H9 (cell line): ENCODE measurements at regions not wholly inside any gene's neighbourhood (a gene's known extent, or its start where the extent isn't known, plus 50 kb on each side); places are given as distances from the start of the nearest gene placed in this dataset.
A peak's percentile ranks its signal among the peaks of the same experiment; 100 is the strongest.

Experiments used
- DNase-seq: peaks from one replicate; pipeline ENCODE4 v3.0.0-alpha.2; 2017
- H2AFZ ChIP-seq: one replicate; pipeline ENCODE4 v1.6.1; 2013; ENCODE audit warnings: mild to moderate bottlenecking, low read length, control low read depth, moderate library complexity
- H2AK5ac ChIP-seq: 2 replicates; pipeline ENCODE4 v1.6.1; 2013; ENCODE audit warnings: low read length, control low read depth, mixed read lengths; ENCODE audit not compliant: insufficient read length
- H2BK120ac ChIP-seq: one replicate; pipeline ENCODE4 v1.6.1; 2013; ENCODE audit warnings: low read depth, mild to moderate bottlenecking, low read length, control low read depth, inconsistent platforms; ENCODE audit not compliant: poor library complexity, severe bottlenecking
- H2BK12ac ChIP-seq: 2 replicates; pipeline ENCODE4 v1.6.1; 2013; ENCODE audit warnings: low read length, control low read depth, mixed read lengths, low read depth; ENCODE audit not compliant: insufficient read length
- H2BK15ac ChIP-seq: 2 replicates; pipeline ENCODE4 v1.6.1; 2013; ENCODE audit warnings: low read depth, low read length, control low read depth
- H2BK20ac ChIP-seq: one replicate; pipeline ENCODE4 v1.6.1; 2013; ENCODE audit warnings: low read depth, mild to moderate bottlenecking, low read length, control low read depth, inconsistent platforms; ENCODE audit not compliant: poor library complexity, severe bottlenecking
- H2BK5ac ChIP-seq: 2 replicates; pipeline ENCODE4 v1.6.1; 2013; ENCODE audit warnings: low read length, control low read depth, mixed read lengths; ENCODE audit not compliant: insufficient read length
- H3K14ac ChIP-seq: 2 replicates; pipeline ENCODE4 v1.6.1; 2013; ENCODE audit warnings: low read length, control low read depth; ENCODE audit not compliant: insufficient read depth
- H3K18ac ChIP-seq: 2 replicates; pipeline ENCODE4 v1.6.1; 2013; ENCODE audit warnings: low read depth, mild to moderate bottlenecking, mixed read lengths, low read length, control low read depth; ENCODE audit not compliant: insufficient read length
- H3K23ac ChIP-seq: 2 replicates; pipeline ENCODE4 v1.6.1; 2013; ENCODE audit warnings: low read length, control low read depth, mixed read lengths, low read depth; ENCODE audit not compliant: insufficient read length
- H3K23me2 ChIP-seq: 2 replicates; pipeline ENCODE4 v1.6.1; 2013; ENCODE audit warnings: low read depth, mild to moderate bottlenecking, mixed read lengths, low read length, control low read depth; ENCODE audit not compliant: insufficient read length, poor library complexity, severe bottlenecking
- H3K27ac ChIP-seq: 2 replicates; pipeline ENCODE4 v1.5.1; 2013; ENCODE audit warnings: low read length, control low read depth, mixed read lengths, low read depth; ENCODE audit not compliant: insufficient read length
- H3K27me3 ChIP-seq: 2 replicates; pipeline ENCODE4 v1.6.1; 2013; ENCODE audit warnings: low read length, control low read depth, inconsistent platforms; ENCODE audit not compliant: insufficient read depth
- H3K4ac ChIP-seq: 2 replicates; pipeline ENCODE4 v1.6.1; 2013; ENCODE audit warnings: low read depth, mild to moderate bottlenecking, control low read depth, inconsistent platforms, low read length, moderate library complexity
- H3K4me1 ChIP-seq: 2 replicates; pipeline ENCODE4 v1.6.1; 2013; ENCODE audit warnings: low read length, control low read depth, inconsistent platforms; ENCODE audit not compliant: insufficient read depth
- H3K4me2 ChIP-seq: 2 replicates; pipeline ENCODE4 v1.6.1; 2013; ENCODE audit warnings: low read length, control low read depth, mixed read lengths; ENCODE audit not compliant: insufficient read length, insufficient read depth
- H3K56ac ChIP-seq: 2 replicates; pipeline ENCODE4 v1.6.1; 2013; ENCODE audit warnings: low read depth, mild to moderate bottlenecking, mixed read lengths, low read length, control low read depth; ENCODE audit not compliant: insufficient read length
- H3K79me1 ChIP-seq: 2 replicates; pipeline ENCODE4 v1.6.1; 2013; ENCODE audit warnings: low read depth, mild to moderate bottlenecking, moderate library complexity, low read length, control low read depth, inconsistent platforms; ENCODE audit not compliant: insufficient read depth, poor library complexity, severe bottlenecking
- H3K79me2 ChIP-seq: 2 replicates; pipeline ENCODE4 v1.6.1; 2013; ENCODE audit warnings: low read length, control low read depth, inconsistent platforms; ENCODE audit not compliant: insufficient read depth
- H3K9ac ChIP-seq: 2 replicates; pipeline ENCODE4 v1.6.1; 2013; ENCODE audit warnings: low read length, control low read depth, mixed read lengths; ENCODE audit not compliant: insufficient read length; ENCODE audit errors: extremely low read depth
- H3K9me3 ChIP-seq: one replicate; pipeline ENCODE4 v1.6.1; 2013; ENCODE audit warnings: low read depth, low read length, inconsistent platforms; ENCODE audit not compliant: control insufficient read depth
- H3T11ph ChIP-seq: one replicate; pipeline ENCODE4 v1.6.1; 2013; ENCODE audit warnings: mild to moderate bottlenecking, low read length, control low read depth, inconsistent platforms
- H4K20me1 ChIP-seq: one replicate; pipeline ENCODE4 v1.6.1; 2013; ENCODE audit not compliant: control insufficient read depth, insufficient read length, insufficient read depth
- H4K5ac ChIP-seq: 2 replicates; pipeline ENCODE4 v1.6.1; 2013; ENCODE audit warnings: low read depth, mild to moderate bottlenecking, mixed read lengths, low read length, control low read depth; ENCODE audit not compliant: insufficient read length
- H4K8ac ChIP-seq: replicated peaks from 2 replicates; pipeline ENCODE4 v1.6.1; 2013; ENCODE audit warnings: low read length, control low read depth, mixed read lengths, low read depth; ENCODE audit not compliant: insufficient read length
- H4K91ac ChIP-seq: 2 replicates; pipeline ENCODE4 v1.6.1; 2013; ENCODE audit warnings: low read depth, mild to moderate bottlenecking, moderate library complexity, mixed read lengths, low read length, control low read depth; ENCODE audit not compliant: insufficient read length
- H3K27ac Mint-ChIP-seq, 3 experiments: 2 replicates in 2 of 3; 3 replicates in 1 of 3; pipeline ENCODE4 v1.8.0; 2020 to 2021; ENCODE audit warnings: mixed read lengths in 3 of 3, mild to moderate bottlenecking in 1 of 3, moderate library complexity in 1 of 3
- H3K27me3 Mint-ChIP-seq: 2 replicates; pipeline ENCODE4 v1.8.0; 2021; ENCODE audit warnings: low read depth, mild to moderate bottlenecking, moderate library complexity, mixed read lengths
- H3K36me3 Mint-ChIP-seq, 3 experiments: 2 replicates in 2 of 3; 3 replicates in 1 of 3; pipeline ENCODE4 v1.8.0; 2020 to 2021; ENCODE audit warnings: low read depth in 3 of 3, mixed read lengths in 3 of 3; ENCODE audit not compliant: insufficient read depth in 1 of 3
- H3K4me1 Mint-ChIP-seq, 2 experiments: 2 replicates each; pipeline ENCODE4 v1.8.0; 2020; ENCODE audit warnings: mixed read lengths in 2 of 2
- H3K4me3 Mint-ChIP-seq, 2 experiments: 2 replicates in 1 of 2; 3 replicates in 1 of 2; pipeline ENCODE4 v1.8.0; 2020 to 2021; ENCODE audit warnings: mild to moderate bottlenecking in 2 of 2, mixed read lengths in 2 of 2, moderate library complexity in 1 of 2
- H3K9me3 Mint-ChIP-seq, 2 experiments: 2 replicates in 1 of 2; 3 replicates in 1 of 2; pipeline ENCODE4 v1.8.0; 2020; ENCODE audit warnings: mild to moderate bottlenecking in 2 of 2, mixed read lengths in 2 of 2, moderate library complexity in 1 of 2
- CTCF ChIP-seq: fragments of 200-600 bp; sonication (generic); conservative IDR thresholded peaks from 3 replicates; pipeline ENCODE4 v1.8.0; 2021; ENCODE audit warnings: antibody characterized with exemption, mild to moderate bottlenecking
- WGBS: extraction: QIAGEN DNeasy Blood & Tissue Kit; methylation state at CpG from one replicate; pipeline ENCODE4 v1.1.7; 2013; ENCODE audit warnings: missing lambda C conversion rate, low lambda C conversion rate, mixed read lengths; ENCODE audit not compliant: insufficient read length; ENCODE audit errors: extremely low coverage; 5-methylcytosine and 5-hydroxymethylcytosine counted together

GRCh38 chr17:69871318-69871717 lies 203.7 kb upstream of the KCNJ16 start:
- H3K14ac ChIP-seq, result no peak overlapping the region
- H4K91ac ChIP-seq, result no peak overlapping the region
- Mint-ChIP-seq H3K4me3 (no peak overlapping the region), H3K9me3 (peaks cover 1 to 3% of the 10 kb centered on the region in 2 experiments; a peak in 1 of 5 replicates), H3K27me3 (no peaks in the 10 kb centered on the region), H3K27ac (peak overlapping the region in 1 of 3 experiments; percentile 64; a peak in 3 of 7 replicates), H3K4me1 (peaks cover 28 to 36% of the 10 kb centered on the region in 2 experiments), H3K36me3 (peaks cover 1 to 4% (median 1%) of the 10 kb centered on the region in 3 experiments; a peak in 3 of 7 replicates)
- no peak overlapping the region for H3K56ac ChIP-seq
- no peaks in the 10 kb centered on the region for H3K9me3 ChIP-seq
- H3K79me1 ChIP-seq, result no peaks in the 10 kb centered on the region
- H4K8ac ChIP-seq, result no peak overlapping the region
- no peak overlapping the region for H3K18ac ChIP-seq
- no peak overlapping the region for H3T11ph ChIP-seq
- TF ChIP-seq CTCF, result no peak
- H2AFZ ChIP-seq, result no peak overlapping the region
- DNase-seq, result no peak
- no CpG with 5 or more reads among the region's 3 CpGs for WGBS
- no peak overlapping the region for H3K4ac ChIP-seq
- H2BK12ac ChIP-seq, result no peak overlapping the region
- H4K5ac ChIP-seq, result no peak overlapping the region
- no peak overlapping the region for H2BK15ac ChIP-seq
- peaks cover 10% of the 10 kb centered on the region for H3K4me1 ChIP-seq
- no peak overlapping the region for H3K27ac ChIP-seq
- no peak overlapping the region for H3K4me2 ChIP-seq
- no peaks in the 10 kb centered on the region for H3K79me2 ChIP-seq
- H3K23me2 ChIP-seq, result no peaks in the 10 kb centered on the region
- H2AK5ac ChIP-seq, result no peak overlapping the region
- H3K27me3 ChIP-seq, result no peaks in the 10 kb centered on the region
- H2BK120ac ChIP-seq, result no peak overlapping the region
- no peak overlapping the region for H2BK20ac ChIP-seq
- H3K23ac ChIP-seq, result no peak overlapping the region
- H3K9ac ChIP-seq, result no peak overlapping the region
- no peaks in the 10 kb centered on the region for H4K20me1 ChIP-seq
- H2BK5ac ChIP-seq, result no peak overlapping the region
